ENCODE measurements at regions not wholly inside any gene's neighbourhood (a gene's known extent, or its start where the extent isn't known, plus 50 kb on each side); places are given as distances from the start of the nearest gene placed in this dataset.

GRCh38 chr13:104648291-104648690, 1582.1 kb upstream of the SLC10A2 start:
- POLR2A ChIA-PET, result no interaction called here
- CTCF ChIA-PET, result no interaction called here
- no peak for DNase-seq (ENCODE audit: low read depth)
- TF ChIP-seq CTCF (IDR thresholded peaks at IDR 0.05; ENCODE audit: insufficient read depth, low read depth, low read length), result no peak
- H3K36me3 ChIP-seq (ENCODE audit: control insufficient read depth, insufficient read depth, low read length), result no peaks in the 10 kb centered on the region
- H3K4me3 ChIP-seq (ENCODE audit: low read depth, low read length), result no peak overlapping the region
- H3K27me3 ChIP-seq (ENCODE audit: control insufficient read depth, insufficient read depth, low read length), result no peaks in the 10 kb centered on the region

DNA sequence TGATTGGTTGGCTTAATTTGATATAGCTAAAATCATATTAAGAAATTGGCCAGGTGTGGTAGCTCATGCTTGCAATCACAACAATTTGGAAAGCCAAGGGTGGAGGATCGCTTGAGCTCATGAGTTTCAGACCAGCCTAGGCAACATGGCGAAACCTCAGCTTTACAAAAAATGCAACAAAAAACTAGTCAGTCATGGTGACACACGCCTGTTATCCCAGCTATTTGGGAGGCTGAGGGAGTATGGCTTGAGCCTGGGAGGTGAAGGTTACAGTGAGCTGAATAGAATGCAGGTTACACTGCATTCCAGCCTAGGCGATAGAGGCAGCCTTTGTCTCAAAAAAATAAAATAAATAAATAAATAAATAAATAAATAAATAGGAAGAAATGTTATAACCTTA, 1579.6 kb upstream of the SLC10A2 start:
- CTCF ChIA-PET, result no interaction called here
- no peak for DNase-seq (ENCODE audit: low read depth)
- no peaks in the 10 kb centered on the region for H3K27me3 ChIP-seq (ENCODE audit: control insufficient read depth, insufficient read depth, low read length)
- POLR2A ChIA-PET, result no interaction called here
- H3K4me3 ChIP-seq (ENCODE audit: low read depth, low read length), result no peak overlapping the region
- H3K36me3 ChIP-seq (ENCODE audit: control insufficient read depth, insufficient read depth, low read length), result no peaks in the 10 kb centered on the region
- TF ChIP-seq CTCF (IDR thresholded peaks at IDR 0.05; ENCODE audit: insufficient read depth, low read depth, low read length), result no peak

- POLR2A ChIA-PET, result no interaction called here
- DNase-seq (ENCODE audit: low read depth), result no peak
- Histone ChIP-seq H3K36me3 (ENCODE audit: control insufficient read depth, insufficient read depth, low read length) (no peaks in the 10 kb centered on the region), H3K4me3 (ENCODE audit: low read depth, low read length) (no peak overlapping the region), H3K27me3 (ENCODE audit: control insufficient read depth, insufficient read depth, low read length) (no peaks in the 10 kb centered on the region)
- no peak for TF ChIP-seq CTCF (IDR thresholded peaks at IDR 0.05; ENCODE audit: insufficient read depth, low read depth, low read length)
- CTCF ChIA-PET, result no interaction called here
Observed at GRCh38 chr13:104641309-104641708, 1575.1 kb upstream of the SLC10A2 start.

GRCh38 chr13:104635879-104636278, 1569.7 kb upstream of the SLC10A2 start:
- no peak for TF ChIP-seq CTCF (IDR thresholded peaks at IDR 0.05; ENCODE audit: insufficient read depth, low read depth, low read length)
- ChIA-PET POLR2A (no interaction called here), CTCF (no interaction called here)
- DNase-seq (ENCODE audit: low read depth), result no peak
- no peaks in the 10 kb centered on the region for H3K27me3 ChIP-seq (ENCODE audit: control insufficient read depth, insufficient read depth, low read length)
- no peaks in the 10 kb centered on the region for H3K36me3 ChIP-seq (ENCODE audit: control insufficient read depth, insufficient read depth, low read length)
- no peak overlapping the region for H3K4me3 ChIP-seq (ENCODE audit: low read depth, low read length)

- Histone ChIP-seq H3K27me3 (ENCODE audit: control insufficient read depth, insufficient read depth, low read length) (no peaks in the 10 kb centered on the region), H3K36me3 (ENCODE audit: control insufficient read depth, insufficient read depth, low read length) (no peaks in the 10 kb centered on the region), H3K4me3 (ENCODE audit: low read depth, low read length) (no peak overlapping the region)
- ChIA-PET POLR2A (no interaction called here), CTCF (no interaction called here)
- no peak for TF ChIP-seq CTCF (IDR thresholded peaks at IDR 0.05; ENCODE audit: insufficient read depth, low read depth, low read length)
- DNase-seq (ENCODE audit: low read depth), result no peak
Observed at GRCh38 chr13:104634016-104634415, 1567.8 kb upstream of the SLC10A2 start.

All from BJ (cell line).